Astrocyte of the spinal cord (primary cell): ENCODE measurements at regions not wholly inside any gene's neighbourhood (a gene's known extent, or its start where the extent isn't known, plus 50 kb on each side); places are given as distances from the start of the nearest gene placed in this dataset.

Source experiments
- DNase-seq: peaks from one replicate; pipeline ENCODE4 v3.0.0; 2011; ENCODE audit warnings: low read depth, low spot score
- H3K4me3 ChIP-seq: 2 replicates; pipeline ENCODE4 v1.5.1; 2011; ENCODE audit warnings: low read depth, mild to moderate bottlenecking, low read length, moderate library complexity
- in situ Hi-C: cut with HindIII; loops from 2 replicates; pipeline ENCODE4 v1.10.0; 2017; ENCODE audit warnings: low sequenced_read_pairs
- TF ChIP-seq, protein P1 (sequence below): IDR thresholded peaks from 2 replicates; pipeline ENCODE4 v1.5.1; 2012; ENCODE audit warnings: low read depth, mild to moderate bottlenecking, low read length, inconsistent platforms

DNA sequence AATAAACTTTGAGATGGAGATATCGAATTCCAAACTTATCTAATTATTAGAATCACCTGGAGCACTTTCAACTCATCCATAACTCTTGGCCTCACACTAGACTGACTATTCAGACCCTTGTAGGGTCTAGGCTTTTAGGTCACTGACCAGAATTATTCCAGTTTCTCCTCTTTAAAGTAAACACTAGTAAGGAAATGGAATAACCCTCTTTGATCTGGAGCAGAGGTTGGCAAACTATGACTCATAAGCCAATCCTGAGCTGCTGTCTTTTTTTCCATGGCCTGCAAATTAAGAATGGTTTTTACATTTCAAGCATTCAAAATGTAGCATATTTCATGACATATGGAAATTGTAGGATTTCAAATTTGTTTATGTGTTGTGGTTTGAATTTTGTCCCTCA lies 1601.9 kb downstream of the REEP3 start:
- TF ChIP-seq, protein P1, sequence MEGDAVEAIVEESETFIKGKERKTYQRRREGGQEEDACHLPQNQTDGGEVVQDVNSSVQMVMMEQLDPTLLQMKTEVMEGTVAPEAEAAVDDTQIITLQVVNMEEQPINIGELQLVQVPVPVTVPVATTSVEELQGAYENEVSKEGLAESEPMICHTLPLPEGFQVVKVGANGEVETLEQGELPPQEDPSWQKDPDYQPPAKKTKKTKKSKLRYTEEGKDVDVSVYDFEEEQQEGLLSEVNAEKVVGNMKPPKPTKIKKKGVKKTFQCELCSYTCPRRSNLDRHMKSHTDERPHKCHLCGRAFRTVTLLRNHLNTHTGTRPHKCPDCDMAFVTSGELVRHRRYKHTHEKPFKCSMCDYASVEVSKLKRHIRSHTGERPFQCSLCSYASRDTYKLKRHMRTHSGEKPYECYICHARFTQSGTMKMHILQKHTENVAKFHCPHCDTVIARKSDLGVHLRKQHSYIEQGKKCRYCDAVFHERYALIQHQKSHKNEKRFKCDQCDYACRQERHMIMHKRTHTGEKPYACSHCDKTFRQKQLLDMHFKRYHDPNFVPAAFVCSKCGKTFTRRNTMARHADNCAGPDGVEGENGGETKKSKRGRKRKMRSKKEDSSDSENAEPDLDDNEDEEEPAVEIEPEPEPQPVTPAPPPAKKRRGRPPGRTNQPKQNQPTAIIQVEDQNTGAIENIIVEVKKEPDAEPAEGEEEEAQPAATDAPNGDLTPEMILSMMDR = no peak
- no peak for DNase-seq
- in situ Hi-C loops = no loop called here
- no peak overlapping the region for H3K4me3 ChIP-seq

DNA sequence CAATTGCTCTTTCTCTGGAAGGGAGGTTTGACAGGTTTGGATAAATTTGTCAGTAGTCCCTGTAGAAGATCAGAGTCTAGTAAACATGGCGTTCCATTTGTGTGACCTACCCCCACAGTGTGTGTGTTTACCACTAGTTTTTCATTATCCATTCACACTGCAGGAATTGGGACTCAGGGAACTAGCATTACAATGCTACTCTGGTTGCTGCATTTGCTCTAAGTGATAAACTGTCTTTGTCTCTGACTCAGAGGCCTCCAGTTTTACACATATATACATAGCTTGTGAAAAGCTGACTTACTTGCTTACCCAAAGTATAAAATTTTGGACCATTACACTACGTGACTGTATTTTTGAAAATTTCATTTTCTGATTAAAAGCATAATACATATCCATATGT lies 1604.0 kb downstream of the REEP3 start:
- no peak for DNase-seq
- TF ChIP-seq, protein P1 = no peak
- in situ Hi-C loops = no loop called here
- H3K4me3 ChIP-seq = no peak overlapping the region

DNA sequence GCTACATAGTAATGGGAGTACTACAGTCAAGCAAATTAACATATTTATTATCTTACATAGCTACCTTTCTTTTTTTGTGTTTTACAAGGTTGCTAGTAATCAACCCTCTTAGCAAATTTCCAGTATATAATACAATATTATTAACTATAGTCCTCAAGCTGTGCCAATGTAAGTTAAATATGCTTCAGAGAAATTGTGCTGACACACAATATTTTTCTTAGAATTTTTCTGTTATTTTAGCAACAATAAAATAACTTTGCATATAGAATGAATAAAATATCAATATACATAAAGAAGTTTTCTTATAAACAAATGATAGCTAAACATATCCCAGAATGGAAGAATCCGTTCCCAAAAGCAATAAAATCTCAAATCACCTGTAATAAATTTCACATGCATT lies 1605.1 kb downstream of the REEP3 start:
- DNase-seq = no peak
- TF ChIP-seq, protein P1 = no peak
- no peak overlapping the region for H3K4me3 ChIP-seq
- in situ Hi-C loops = no loop called here

DNA sequence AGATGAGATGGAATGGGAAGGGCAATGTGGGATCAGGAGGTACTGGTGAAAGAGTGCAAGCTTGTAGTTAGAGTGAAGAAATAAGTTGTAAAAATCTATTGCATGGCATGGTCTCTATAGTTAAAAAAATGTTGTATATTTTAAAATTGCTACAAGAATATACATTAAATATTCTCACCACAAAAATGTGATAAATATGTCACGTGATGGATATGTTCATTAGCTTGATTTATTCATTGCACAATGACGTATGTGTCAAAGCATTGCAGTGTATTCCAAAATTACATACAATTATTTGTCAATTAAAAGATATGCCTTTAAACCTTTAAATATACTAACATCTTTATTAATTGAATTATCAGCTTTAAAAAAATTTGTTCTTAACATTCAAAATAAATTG lies 1607.1 kb downstream of the REEP3 start:
- no peak for DNase-seq
- TF ChIP-seq, protein P1 = no peak
- in situ Hi-C loops = no loop called here
- H3K4me3 ChIP-seq = no peak overlapping the region

DNA sequence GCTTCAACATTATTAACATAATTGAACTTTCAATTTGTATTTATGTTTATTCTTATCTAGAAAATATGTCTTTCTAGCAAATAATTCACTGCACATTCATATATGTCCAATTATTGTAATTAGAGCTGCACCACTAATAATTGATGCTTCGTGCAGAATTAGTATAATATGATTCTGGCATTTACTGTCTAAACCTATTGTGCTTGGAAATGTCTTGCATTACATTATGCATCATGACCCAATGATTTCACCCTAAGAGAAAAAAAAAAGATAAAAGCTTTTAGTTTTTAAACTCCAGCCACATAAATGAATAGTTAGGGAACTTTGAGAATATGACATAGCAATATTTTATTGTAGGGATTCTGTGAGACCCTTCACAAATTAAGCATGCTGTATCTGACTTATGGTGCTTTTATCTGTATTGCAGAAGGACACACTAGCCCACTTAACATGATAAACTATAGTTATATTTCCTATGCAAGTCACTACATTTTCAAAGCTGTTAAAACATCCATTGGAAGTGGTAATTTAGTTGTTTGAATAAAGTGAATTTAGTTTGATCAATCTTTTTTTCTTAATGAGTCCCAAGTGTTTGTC lies 1609.1 kb downstream of the REEP3 start:
- no peak overlapping the region for H3K4me3 ChIP-seq
- in situ Hi-C loops = no loop called here
- DNase-seq = no peak
- TF ChIP-seq, protein P1 = no peak

DNA sequence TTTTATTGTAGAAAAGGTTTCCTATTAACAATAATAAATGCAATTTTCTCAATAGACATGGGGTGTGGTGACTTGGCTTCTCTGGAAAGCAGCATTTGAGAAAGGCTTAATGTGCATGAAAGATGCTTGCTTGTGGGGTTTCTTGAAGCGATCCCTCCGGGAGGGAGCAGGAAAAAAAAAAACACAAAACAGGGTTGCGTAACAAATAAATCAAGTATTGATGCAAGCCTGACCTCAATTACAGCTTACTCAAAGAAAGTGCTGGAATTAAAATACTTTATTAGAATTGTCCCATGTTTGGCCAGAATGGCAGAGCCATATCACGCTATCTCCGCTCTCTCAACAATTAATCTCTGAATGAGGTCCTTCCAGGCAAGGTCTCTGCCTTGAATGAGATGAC lies 1612.5 kb downstream of the REEP3 start:
- TF ChIP-seq, protein P1 = no peak
- H3K4me3 ChIP-seq = no peak overlapping the region
- in situ Hi-C loops = no loop called here
- no peak for DNase-seq

DNA sequence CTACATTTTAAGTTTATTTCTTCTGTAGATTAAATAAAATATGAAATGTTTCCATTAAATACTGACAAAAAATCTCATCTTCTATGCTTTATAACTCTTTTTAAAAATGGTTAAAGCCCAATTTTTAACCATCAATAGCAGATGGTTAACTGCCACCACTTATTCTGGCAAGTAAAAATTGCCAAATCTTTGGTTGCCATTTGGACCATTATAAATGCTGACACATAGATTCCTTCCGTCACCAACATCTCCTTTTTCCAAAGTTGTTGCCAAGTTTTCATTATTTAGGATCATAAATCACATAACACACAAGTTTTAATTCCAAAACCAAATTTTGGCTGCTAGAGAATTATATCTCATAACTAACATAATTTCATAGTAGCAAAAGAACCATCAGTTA lies 1614.3 kb downstream of the REEP3 start:
- TF ChIP-seq, protein P1 = no peak

More for the DNA sequence above, 1614.3 kb downstream of the REEP3 start:
- no peak for DNase-seq
- H3K4me3 ChIP-seq = no peak overlapping the region
- in situ Hi-C loops = no loop called here
